HL-60 (cell line): ENCODE measurements at regions not wholly inside any gene's neighbourhood (a gene's known extent, or its start where the extent isn't known, plus 50 kb on each side); places are given as distances from the start of the nearest gene placed in this dataset.

Experiments
- DNase-seq, 2 experiments: peaks; one replicate each; pipeline ENCODE4 v3.0.0-alpha.2; 2010 to 2020; ENCODE audit warnings: low read depth in 1 of 2, low spot score in 1 of 2
- H3K27ac ChIP-seq: fragments of 250-450 bp; sonication (Bioruptor Pico); replicated peaks from 2 replicates; pipeline ENCODE4 v1.5.1; 2020; ENCODE audit warnings: mild to moderate bottlenecking, moderate library complexity
- H3K27me3 ChIP-seq: fragments of 250-450 bp; sonication (Bioruptor Pico); 2 replicates; pipeline ENCODE4 v1.5.1; 2021; ENCODE audit warnings: mild to moderate bottlenecking, moderate library complexity; ENCODE audit not compliant: insufficient read depth, poor library complexity, severe bottlenecking
- H3K4me3 ChIP-seq: replicated peaks from 2 replicates; pipeline ENCODE4 v1.5.1; 2011; ENCODE audit warnings: mild to moderate bottlenecking, control low read depth, low read length; ENCODE audit not compliant: insufficient read depth
- CTCF ChIP-seq: IDR thresholded peaks from one replicate; pipeline ENCODE4 v1.5.1; 2011; ENCODE audit warnings: low read length, control low read depth, inconsistent platforms; ENCODE audit not compliant: insufficient read depth
- GABPA ChIP-seq: IDR thresholded peaks from 2 replicates; pipeline ENCODE4 v1.6.1; 2012; ENCODE audit warnings: low read depth
- POLR2AphosphoS5 ChIP-seq: IDR thresholded peaks from 2 replicates; pipeline ENCODE4 v1.6.1; 2012; ENCODE audit warnings: low read depth
- SPI1 ChIP-seq: IDR thresholded peaks from 2 replicates; pipeline ENCODE4 v1.6.1; 2012; ENCODE audit warnings: low read depth, mild to moderate bottlenecking, borderline replicate concordance
- TF ChIP-seq, protein P1 (sequence below): IDR thresholded peaks from 2 replicates; pipeline ENCODE4 v1.6.1; 2012; ENCODE audit warnings: low read depth; ENCODE audit not compliant: insufficient replicate concordance

- Histone ChIP-seq H3K27me3 (no peaks in the 10 kb centered on the region), H3K4me3 (no peak overlapping the region), H3K27ac (no peak overlapping the region)
- TF ChIP-seq, protein P1, sequence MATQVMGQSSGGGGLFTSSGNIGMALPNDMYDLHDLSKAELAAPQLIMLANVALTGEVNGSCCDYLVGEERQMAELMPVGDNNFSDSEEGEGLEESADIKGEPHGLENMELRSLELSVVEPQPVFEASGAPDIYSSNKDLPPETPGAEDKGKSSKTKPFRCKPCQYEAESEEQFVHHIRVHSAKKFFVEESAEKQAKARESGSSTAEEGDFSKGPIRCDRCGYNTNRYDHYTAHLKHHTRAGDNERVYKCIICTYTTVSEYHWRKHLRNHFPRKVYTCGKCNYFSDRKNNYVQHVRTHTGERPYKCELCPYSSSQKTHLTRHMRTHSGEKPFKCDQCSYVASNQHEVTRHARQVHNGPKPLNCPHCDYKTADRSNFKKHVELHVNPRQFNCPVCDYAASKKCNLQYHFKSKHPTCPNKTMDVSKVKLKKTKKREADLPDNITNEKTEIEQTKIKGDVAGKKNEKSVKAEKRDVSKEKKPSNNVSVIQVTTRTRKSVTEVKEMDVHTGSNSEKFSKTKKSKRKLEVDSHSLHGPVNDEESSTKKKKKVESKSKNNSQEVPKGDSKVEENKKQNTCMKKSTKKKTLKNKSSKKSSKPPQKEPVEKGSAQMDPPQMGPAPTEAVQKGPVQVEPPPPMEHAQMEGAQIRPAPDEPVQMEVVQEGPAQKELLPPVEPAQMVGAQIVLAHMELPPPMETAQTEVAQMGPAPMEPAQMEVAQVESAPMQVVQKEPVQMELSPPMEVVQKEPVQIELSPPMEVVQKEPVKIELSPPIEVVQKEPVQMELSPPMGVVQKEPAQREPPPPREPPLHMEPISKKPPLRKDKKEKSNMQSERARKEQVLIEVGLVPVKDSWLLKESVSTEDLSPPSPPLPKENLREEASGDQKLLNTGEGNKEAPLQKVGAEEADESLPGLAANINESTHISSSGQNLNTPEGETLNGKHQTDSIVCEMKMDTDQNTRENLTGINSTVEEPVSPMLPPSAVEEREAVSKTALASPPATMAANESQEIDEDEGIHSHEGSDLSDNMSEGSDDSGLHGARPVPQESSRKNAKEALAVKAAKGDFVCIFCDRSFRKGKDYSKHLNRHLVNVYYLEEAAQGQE: no peak
- TF ChIP-seq SPI1 (no peak), CTCF (no peak), POLR2AphosphoS5 (no peak), GABPA (no peak)
- DNase-seq: no peak
Measured at GRCh38 chr5:172524573-172525021, 70.3 kb upstream of the SH3PXD2B start.

DNA sequence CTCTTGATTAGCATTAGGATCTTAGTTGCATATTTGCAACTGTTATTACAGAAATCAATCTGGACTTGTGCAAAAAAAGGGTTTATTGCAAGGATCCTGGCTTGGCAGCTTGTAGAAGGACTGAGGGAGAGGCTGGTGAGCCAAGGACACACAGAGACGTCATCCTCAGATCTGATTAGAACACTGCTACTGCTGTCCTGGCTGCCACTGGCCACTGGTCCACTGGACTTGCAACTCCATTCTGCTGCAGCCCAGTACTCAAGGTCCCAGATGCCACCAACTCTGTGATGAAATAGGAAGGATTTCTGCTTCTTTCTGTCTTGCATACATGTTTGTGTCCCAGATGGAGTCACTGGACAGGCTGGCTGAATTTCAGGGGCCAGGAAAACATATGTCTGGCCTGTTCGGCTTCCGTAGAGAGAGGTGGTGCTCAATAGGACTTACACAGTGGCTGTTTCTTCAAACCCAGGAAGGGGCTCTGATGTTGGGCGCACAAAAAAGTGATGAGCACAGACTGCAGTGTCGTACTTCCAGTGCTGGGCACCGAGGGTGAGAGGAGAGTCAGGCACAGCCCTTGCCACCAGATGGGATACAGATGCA lies 68.9 kb upstream of the SH3PXD2B start:
- H3K27me3 ChIP-seq: no peaks in the 10 kb centered on the region
- TF ChIP-seq POLR2AphosphoS5: no peak
- TF ChIP-seq SPI1: no peak
- no peak for TF ChIP-seq CTCF
- TF ChIP-seq, protein P1: no peak
- TF ChIP-seq GABPA: no peak
- H3K4me3 ChIP-seq: no peak overlapping the region
- no peak overlapping the region for H3K27ac ChIP-seq
- no peak for DNase-seq

DNA sequence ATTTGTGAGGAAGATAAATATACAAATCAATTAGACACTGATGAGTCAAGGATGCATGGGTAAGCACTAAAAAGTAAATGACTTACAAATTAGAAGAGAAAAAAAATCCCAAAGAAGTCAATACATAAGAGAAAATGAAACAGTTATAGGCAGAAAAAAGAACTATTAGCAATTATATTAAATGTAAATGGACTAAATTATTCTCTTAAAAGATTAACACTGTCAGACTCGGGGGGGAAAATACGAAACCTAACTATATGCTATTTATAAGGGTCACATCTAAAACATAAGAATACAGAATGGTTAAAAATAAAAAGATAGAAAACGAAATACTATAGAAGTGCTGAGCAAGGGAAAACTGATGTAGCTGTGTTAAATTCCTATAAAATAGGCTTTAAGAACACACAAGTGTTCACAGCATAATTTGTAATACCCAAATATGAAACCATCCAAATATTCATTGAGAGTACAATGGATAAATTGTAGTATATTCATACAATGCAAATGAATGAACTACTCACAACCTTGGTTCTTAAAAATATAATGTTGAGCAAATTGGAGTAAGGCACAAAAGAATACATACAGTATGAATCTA lies 67.1 kb upstream of the SH3PXD2B start:
- Histone ChIP-seq H3K4me3 (no peak overlapping the region), H3K27me3 (no peaks in the 10 kb centered on the region), H3K27ac (no peak overlapping the region)
- DNase-seq: no peak
- TF ChIP-seq SPI1: no peak
- TF ChIP-seq GABPA: no peak
- TF ChIP-seq, protein P1: no peak
- TF ChIP-seq CTCF: no peak
- no peak for TF ChIP-seq POLR2AphosphoS5
